Endothelial cell of umbilical vein (primary cell): ENCODE measurements at regions not wholly inside any gene's neighbourhood (a gene's known extent, or its start where the extent isn't known, plus 50 kb on each side); places are given as distances from the start of the nearest gene placed in this dataset.

Experiments
- BruUV-seq: library from RNA; stranded (reverse); fragments of 400-500 nt; replicated peaks from 2 replicates; lab custom pipeline; 2021; lab: Mats Ljungman, UMichigan
- CTCF ChIA-PET: fragments of 300-600, 350-600 bp; sonication (Branson Sonifier 250); formaldehyde crosslinking; loops from one replicate; lab custom pipeline; 2021; ENCODE audit warnings: antibody characterized with exemption, inconsistent platforms; lab: Charles Lee
- POLR2A ChIA-PET: fragments of 300-600, 350-600 bp; sonication (Branson Sonifier 250); formaldehyde crosslinking; loops from one replicate; lab custom pipeline; 2021; ENCODE audit warnings: antibody characterized with exemption, inconsistent platforms; lab: Charles Lee
- DNase-seq: peaks from one replicate; pipeline ENCODE4 v3.0.0-alpha.2; 2011; ENCODE audit warnings: low read depth, low spot score
- FAIRE-seq: peaks from 2 replicates; lab custom pipeline; 2011; peaks lifted over from hg19 to GRCh38; lab: Jason Lieb, UNC
- H2AFZ ChIP-seq: 2 replicates; pipeline ENCODE4 v1.6.0; 2012; ENCODE audit warnings: low read depth, low read length, control low read depth, inconsistent platforms
- H3K27ac ChIP-seq: 2 replicates; pipeline ENCODE4 v1.5.1; 2011; ENCODE audit warnings: low read depth, mild to moderate bottlenecking, control low read depth, low read length, moderate library complexity; ENCODE audit not compliant: insufficient read depth
- H3K27me3 ChIP-seq, 2 experiments: 2 replicates each; pipeline versions ENCODE4 v1.6.0 to v1.6.1; 2011; ENCODE audit warnings: low read length in 2 of 2, mixed read lengths in 1 of 2; ENCODE audit not compliant: control insufficient read depth in 2 of 2, insufficient read depth in 2 of 2
- H3K36me3 ChIP-seq, 2 experiments: 2 replicates in 1 of 2; 3 replicates in 1 of 2; pipeline ENCODE4 v1.5.1; 2011; ENCODE audit warnings: low read length in 2 of 2, mild to moderate bottlenecking in 1 of 2, moderate library complexity in 1 of 2; ENCODE audit not compliant: control insufficient read depth in 2 of 2, insufficient read depth in 2 of 2; ENCODE audit errors: extremely low read depth in 1 of 2
- H3K4me1 ChIP-seq: 3 replicates; pipeline ENCODE4 v1.5.1; 2011; ENCODE audit warnings: mild to moderate bottlenecking, low read length; ENCODE audit not compliant: control insufficient read depth, insufficient read depth; ENCODE audit errors: extremely low read depth
- H3K4me2 ChIP-seq: 2 replicates; pipeline ENCODE4 v1.6.1; 2011; ENCODE audit warnings: low read length, control low read depth, mixed read lengths; ENCODE audit not compliant: insufficient read depth
- H3K4me3 ChIP-seq, 3 experiments: fragments of 200-600 bp in 1 of 3; sonication (generic), shearing (Covaris generic) in 1 of 3; replicated peaks in 1 of 3; 2 replicates each; pipeline ENCODE4 v1.5.1; 2011 to 2016; ENCODE audit warnings: control low read depth in 3 of 3, low read length in 3 of 3, mild to moderate bottlenecking in 2 of 3, inconsistent platforms in 1 of 3, low read depth in 1 of 3, moderate library complexity in 1 of 3; ENCODE audit not compliant: insufficient read depth in 1 of 3
- H3K79me2 ChIP-seq: 2 replicates; pipeline ENCODE4 v1.6.0; 2012; ENCODE audit warnings: low read length, inconsistent platforms; ENCODE audit not compliant: control insufficient read depth, insufficient read depth
- H3K9ac ChIP-seq: replicated peaks from 2 replicates; pipeline ENCODE3; 2011; ENCODE audit warnings: low read length, control low read depth; ENCODE audit not compliant: insufficient read depth; ENCODE audit errors: extremely low read depth
- H3K9me1 ChIP-seq: replicated peaks from 3 replicates; pipeline ENCODE4 v1.6.0; 2011; ENCODE audit warnings: mild to moderate bottlenecking, low read length; ENCODE audit not compliant: control insufficient read depth, insufficient read depth; ENCODE audit errors: extremely low read depth
- H3K9me3 ChIP-seq: replicated peaks from 2 replicates; pipeline ENCODE4 v1.5.1; 2012; ENCODE audit warnings: low read length, inconsistent platforms; ENCODE audit not compliant: control insufficient read depth, insufficient read depth
- H4K20me1 ChIP-seq: replicated peaks from 2 replicates; pipeline ENCODE3; 2011; ENCODE audit warnings: mild to moderate bottlenecking, low read length; ENCODE audit not compliant: control insufficient read depth, insufficient read depth; ENCODE audit errors: extremely low read depth
- EZH2 ChIP-seq: IDR thresholded peaks from 2 replicates; pipeline ENCODE4 v1.6.1; 2012; ENCODE audit warnings: borderline replicate concordance, low read depth, mild to moderate bottlenecking, moderate library complexity, low read length, inconsistent platforms; ENCODE audit not compliant: severe bottlenecking
- FOS ChIP-seq: IDR thresholded peaks from 2 replicates; pipeline ENCODE4 v1.6.1; 2011; ENCODE audit warnings: mild to moderate bottlenecking, low read length, moderate library complexity, borderline replicate concordance; ENCODE audit not compliant: insufficient read depth
- GATA2 ChIP-seq: IDR thresholded peaks from 2 replicates; pipeline ENCODE4 v1.7.0; 2011; ENCODE audit warnings: low read depth, mild to moderate bottlenecking, moderate library complexity, mixed read lengths, low read length; ENCODE audit not compliant: insufficient read length, insufficient read depth
- JUN ChIP-seq: IDR thresholded peaks from 2 replicates; pipeline ENCODE4 v1.6.1; 2011; ENCODE audit warnings: borderline replicate concordance, low read depth; ENCODE audit not compliant: insufficient read length, insufficient read depth
- MAX ChIP-seq: IDR thresholded peaks from 2 replicates; pipeline ENCODE4 v1.6.1; 2011; ENCODE audit not compliant: insufficient read depth, insufficient read length
- MYC ChIP-seq: IDR thresholded peaks from one replicate; pipeline ENCODE4 v1.6.1; 2011; ENCODE audit warnings: mild to moderate bottlenecking, low read depth, low read length
- POLR2A ChIP-seq: IDR thresholded peaks from 2 replicates; pipeline ENCODE4 v1.6.1; 2012; ENCODE audit warnings: low read depth, mild to moderate bottlenecking, control low read depth, low read length
- POLR2AphosphoS5 ChIP-seq: IDR thresholded peaks from 2 replicates; pipeline ENCODE4 v1.6.1; 2012; ENCODE audit warnings: low read depth, mild to moderate bottlenecking, control low read depth, low read length, moderate library complexity; ENCODE audit not compliant: insufficient read depth
- dilution Hi-C: fragments of 300-500 bp; cut with MboI; formaldehyde crosslinking; loops from one replicate; pipeline ENCODE4 v1.15.0; 2019; ENCODE audit warnings: low sequenced_read_pairs; ENCODE audit not compliant: extremely low pct_ligation_motif_present
- intact Hi-C: fragments of 100-400 bp; cut with micrococcal nuclease; formaldehyde crosslinking; loops from one replicate; pipeline ENCODE4 v1.10.0; 2022
- TF ChIP-seq, protein P1 (sequence below), 2 donors: IDR thresholded peaks; 1 replicate in 1 of 2; 2 replicates in 1 of 2; pipeline ENCODE4 v1.5.1; 2011; ENCODE audit warnings: low read length in 2 of 2, mild to moderate bottlenecking in 2 of 2, moderate library complexity in 2 of 2, control low read depth in 1 of 2, inconsistent platforms in 1 of 2, low read depth in 1 of 2; ENCODE audit not compliant: insufficient read depth in 1 of 2; ENCODE audit errors: extremely low read depth in 1 of 2

DNA sequence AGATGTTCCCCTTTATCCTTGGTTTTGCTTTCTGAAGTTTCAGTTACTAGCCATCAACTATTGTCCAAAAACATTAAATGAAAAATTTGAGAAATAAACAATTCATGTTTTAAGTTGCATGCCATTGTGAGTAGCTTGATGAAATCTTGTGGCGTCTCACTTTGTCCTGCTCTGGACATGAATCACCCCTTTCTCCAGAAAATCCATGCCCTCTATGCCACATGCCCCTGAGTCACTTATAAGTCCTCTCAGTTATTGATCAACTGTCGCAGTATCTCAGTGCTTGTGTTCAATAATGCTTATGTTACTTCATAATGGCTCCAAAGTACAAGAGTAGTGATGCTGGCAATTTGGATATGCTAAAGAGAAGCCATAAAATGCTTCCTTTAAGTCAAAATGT lies 208.0 kb upstream of the FERD3L start:
- no peak overlapping the region for H3K4me3 ChIP-seq
- POLR2A ChIA-PET: no interaction called here
- dilution Hi-C loops: no loop called here

More for the DNA sequence above, 208.0 kb upstream of the FERD3L start:
- no peaks in the 10 kb centered on the region for H4K20me1 ChIP-seq
- H3K9me3 ChIP-seq: no peaks in the 10 kb centered on the region
- no peaks in the 10 kb centered on the region for H3K79me2 ChIP-seq
- H3K4me1 ChIP-seq: no peaks in the 10 kb centered on the region
- no peaks in the 10 kb centered on the region for H3K36me3 ChIP-seq
- no peak overlapping the region for H3K27ac ChIP-seq
- BruUV-seq: no TSS peak
- no peaks in the 10 kb centered on the region for H3K27me3 ChIP-seq
- no peak overlapping the region for H3K9ac ChIP-seq
- TF ChIP-seq EZH2: no peak
- no peak for TF ChIP-seq GATA2
- TF ChIP-seq JUN: no peak
- no peak for TF ChIP-seq FOS
- TF ChIP-seq MAX: no peak
- TF ChIP-seq, protein P1, sequence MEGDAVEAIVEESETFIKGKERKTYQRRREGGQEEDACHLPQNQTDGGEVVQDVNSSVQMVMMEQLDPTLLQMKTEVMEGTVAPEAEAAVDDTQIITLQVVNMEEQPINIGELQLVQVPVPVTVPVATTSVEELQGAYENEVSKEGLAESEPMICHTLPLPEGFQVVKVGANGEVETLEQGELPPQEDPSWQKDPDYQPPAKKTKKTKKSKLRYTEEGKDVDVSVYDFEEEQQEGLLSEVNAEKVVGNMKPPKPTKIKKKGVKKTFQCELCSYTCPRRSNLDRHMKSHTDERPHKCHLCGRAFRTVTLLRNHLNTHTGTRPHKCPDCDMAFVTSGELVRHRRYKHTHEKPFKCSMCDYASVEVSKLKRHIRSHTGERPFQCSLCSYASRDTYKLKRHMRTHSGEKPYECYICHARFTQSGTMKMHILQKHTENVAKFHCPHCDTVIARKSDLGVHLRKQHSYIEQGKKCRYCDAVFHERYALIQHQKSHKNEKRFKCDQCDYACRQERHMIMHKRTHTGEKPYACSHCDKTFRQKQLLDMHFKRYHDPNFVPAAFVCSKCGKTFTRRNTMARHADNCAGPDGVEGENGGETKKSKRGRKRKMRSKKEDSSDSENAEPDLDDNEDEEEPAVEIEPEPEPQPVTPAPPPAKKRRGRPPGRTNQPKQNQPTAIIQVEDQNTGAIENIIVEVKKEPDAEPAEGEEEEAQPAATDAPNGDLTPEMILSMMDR (IDR thresholded peaks at IDR 0.05; ENCODE audit: extremely low read depth in 1 of 2, insufficient read depth in 1 of 2, low read depth in 1 of 2, low read length in 2 of 2): no peak
- no peak for TF ChIP-seq POLR2AphosphoS5
- no peak for TF ChIP-seq MYC
- no peak for TF ChIP-seq POLR2A
- FAIRE-seq (no peak), DNase-seq (no peak)
- CTCF ChIA-PET: no interaction called here
- H3K9me1 ChIP-seq: no peaks in the 10 kb centered on the region
- no peak overlapping the region for H3K4me2 ChIP-seq
- no peak overlapping the region for H2AFZ ChIP-seq
- intact Hi-C loops: no loop called here
